ENCODE measurements at regions not wholly inside any gene's neighbourhood (a gene's known extent, or its start where the extent isn't known, plus 50 kb on each side); places are given as distances from the start of the nearest gene placed in this dataset.

DNA sequence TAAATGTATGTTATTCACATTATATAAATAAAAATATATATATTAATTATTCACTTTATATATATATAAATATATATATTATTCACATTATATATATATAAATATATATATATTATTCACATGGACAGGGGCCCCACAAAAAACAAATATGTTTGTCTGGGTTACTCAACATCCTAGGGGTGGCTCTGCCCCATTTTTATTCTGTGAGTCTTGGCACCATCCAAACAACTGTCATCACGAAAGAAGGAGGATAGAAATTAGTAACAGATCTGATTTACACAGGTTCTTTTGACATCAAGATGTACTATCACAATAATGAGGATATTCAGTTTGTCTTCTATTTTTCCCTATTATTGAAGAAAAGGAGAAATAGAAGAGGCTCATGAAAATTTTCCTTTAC, 187.3 kb downstream of the GPX5 start:
- peaks cover 12% of the 10 kb centered on the region in 2 donors for H3K27me3 ChIP-seq (ENCODE audit: control insufficient read depth in 1 of 2, insufficient read depth in 2 of 2, low read length in 2 of 2)
- H3K4me3 ChIP-seq (ENCODE audit: low read depth in 1 of 2, low read length in 2 of 2), result no peak overlapping the region
- no peak overlapping the region for H3K27ac ChIP-seq (ENCODE audit: low read depth, low read length)
- no peaks in the 10 kb centered on the region for H3K36me3 ChIP-seq (ENCODE audit: insufficient read depth, low read length)
- no peak overlapping the region for H3K9ac ChIP-seq (ENCODE audit: low read length)
- no peaks in the 10 kb centered on the region for H3K4me1 ChIP-seq (ENCODE audit: insufficient read depth, low read length)
- H3K9me3 ChIP-seq (ENCODE audit: low read length), result no peaks in the 10 kb centered on the region

DNA sequence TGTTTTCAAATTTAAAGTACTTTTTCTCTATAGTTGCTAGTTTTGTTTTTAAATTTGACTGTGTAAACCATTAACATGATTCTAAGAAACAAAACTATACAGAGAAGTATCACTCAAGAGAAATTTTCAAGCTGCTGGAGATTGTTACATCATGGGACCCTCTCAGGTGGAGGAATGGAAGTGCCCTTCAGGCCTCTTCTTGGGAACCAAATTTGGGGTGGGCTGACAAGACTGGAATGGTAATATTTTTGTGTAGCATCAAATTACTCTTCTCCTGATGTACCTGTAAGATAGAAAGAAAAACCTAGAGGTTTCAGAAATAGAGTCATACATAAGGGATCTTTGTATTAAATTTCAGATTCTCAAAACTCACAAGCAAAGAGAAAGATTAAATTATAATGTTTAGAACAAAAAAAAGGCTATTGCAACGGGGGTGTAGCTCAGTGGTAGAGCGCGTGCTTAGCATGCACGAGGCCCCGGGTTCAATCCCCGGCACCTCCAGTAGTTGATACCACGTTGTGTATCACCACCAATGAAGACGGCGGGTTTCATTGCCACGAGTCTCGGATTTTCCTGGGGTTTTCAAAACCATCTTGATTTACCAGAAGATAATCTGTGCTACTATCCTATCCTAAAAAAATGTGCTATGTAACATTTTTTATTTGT, 193.7 kb downstream of the GPX5 start:
- H3K4me3 ChIP-seq (ENCODE audit: low read depth in 1 of 2, low read length in 2 of 2), result no peak overlapping the region
- no peak overlapping the region for H3K9ac ChIP-seq (ENCODE audit: low read length)
- H3K9me3 ChIP-seq (ENCODE audit: low read length), result no peaks in the 10 kb centered on the region
- no peaks in the 10 kb centered on the region for H3K36me3 ChIP-seq (ENCODE audit: insufficient read depth, low read length)
- no peaks in the 10 kb centered on the region for H3K4me1 ChIP-seq (ENCODE audit: insufficient read depth, low read length)
- no peak overlapping the region for H3K27ac ChIP-seq (ENCODE audit: low read depth, low read length)
- peaks cover 7 to 18% of the 10 kb centered on the region in 2 donors for H3K27me3 ChIP-seq (ENCODE audit: control insufficient read depth in 1 of 2, insufficient read depth in 2 of 2, low read length in 2 of 2)

DNA sequence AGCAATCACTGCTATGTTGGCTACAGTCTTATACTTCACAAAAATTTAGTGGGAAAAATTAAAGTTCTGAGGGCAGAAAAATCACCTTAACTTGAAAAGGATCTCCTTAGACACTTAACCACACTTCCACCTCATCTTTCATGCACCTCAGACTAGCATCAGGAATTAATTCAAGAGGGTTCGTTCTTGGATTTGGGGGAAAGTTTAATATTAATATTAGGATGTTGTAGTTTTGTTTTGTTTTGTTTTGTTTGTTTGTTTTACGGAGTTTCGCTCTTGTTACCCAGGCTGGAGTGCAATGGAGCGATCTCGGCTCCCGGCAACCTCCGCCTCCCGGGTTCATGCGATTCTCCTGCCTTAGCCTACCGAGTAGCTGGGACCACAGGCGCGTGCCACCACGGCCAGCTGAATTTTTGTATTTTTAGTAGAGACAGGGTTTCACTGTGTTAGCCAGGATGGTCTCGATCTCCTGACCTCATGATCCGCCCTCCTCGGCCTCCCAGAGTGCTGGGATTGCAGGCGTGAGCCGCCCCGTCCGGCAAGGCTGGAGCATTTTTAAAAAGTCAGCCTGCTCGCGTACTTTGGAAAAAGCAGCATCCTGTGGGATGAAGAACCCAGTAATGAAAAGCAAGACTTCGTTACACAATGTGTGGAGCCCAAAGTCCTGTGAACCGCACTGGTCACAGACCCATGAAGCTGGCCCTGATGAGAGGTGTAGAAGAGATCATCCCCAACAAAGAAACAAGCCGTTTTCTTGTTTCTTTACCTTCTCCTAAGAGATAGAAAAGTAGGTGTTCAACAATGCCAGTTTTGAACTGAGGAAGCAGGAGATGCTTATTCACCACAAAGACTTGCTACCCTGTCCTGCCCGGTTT, 194.9 kb downstream of the GPX5 start:
- Histone ChIP-seq H3K4me1 (ENCODE audit: insufficient read depth, low read length) (no peaks in the 10 kb centered on the region), H3K27ac (ENCODE audit: low read depth, low read length) (no peak overlapping the region), H3K27me3 (ENCODE audit: control insufficient read depth in 1 of 2, insufficient read depth in 2 of 2, low read length in 2 of 2) (peaks cover 8 to 21% of the 10 kb centered on the region in 2 donors), H3K9ac (ENCODE audit: low read length) (no peak overlapping the region), H3K4me3 (ENCODE audit: low read depth in 1 of 2, low read length in 2 of 2) (no peak overlapping the region), H3K9me3 (ENCODE audit: low read length) (no peaks in the 10 kb centered on the region), H3K36me3 (ENCODE audit: insufficient read depth, low read length) (no peaks in the 10 kb centered on the region)

DNA sequence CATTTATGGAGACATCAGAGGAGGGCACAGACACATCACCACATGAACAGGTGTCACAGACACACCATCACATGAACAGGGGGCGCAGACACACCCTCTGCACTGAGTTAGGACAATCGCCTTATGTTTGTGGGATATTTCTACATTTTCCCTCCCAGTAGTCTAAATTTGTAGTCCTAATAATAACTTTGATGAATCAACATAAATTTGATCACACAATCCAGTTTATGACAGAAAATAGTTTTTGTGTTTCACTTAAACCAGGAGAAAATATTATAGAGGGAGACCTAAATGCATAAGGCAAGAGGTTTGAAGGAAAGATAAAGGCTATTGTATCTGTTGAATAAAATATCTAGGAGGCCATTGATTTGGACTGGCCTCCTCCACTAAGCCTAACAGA, 195.7 kb downstream of the GPX5 start:
- Histone ChIP-seq H3K36me3 (ENCODE audit: insufficient read depth, low read length) (no peaks in the 10 kb centered on the region), H3K9me3 (ENCODE audit: low read length) (no peaks in the 10 kb centered on the region), H3K9ac (ENCODE audit: low read length) (no peak overlapping the region), H3K27me3 (ENCODE audit: control insufficient read depth in 1 of 2, insufficient read depth in 2 of 2, low read length in 2 of 2) (peaks cover 8 to 26% of the 10 kb centered on the region in 2 donors), H3K4me3 (ENCODE audit: low read depth in 1 of 2, low read length in 2 of 2) (no peak overlapping the region), H3K4me1 (ENCODE audit: insufficient read depth, low read length) (no peaks in the 10 kb centered on the region), H3K27ac (ENCODE audit: low read depth, low read length) (no peak overlapping the region)

DNA sequence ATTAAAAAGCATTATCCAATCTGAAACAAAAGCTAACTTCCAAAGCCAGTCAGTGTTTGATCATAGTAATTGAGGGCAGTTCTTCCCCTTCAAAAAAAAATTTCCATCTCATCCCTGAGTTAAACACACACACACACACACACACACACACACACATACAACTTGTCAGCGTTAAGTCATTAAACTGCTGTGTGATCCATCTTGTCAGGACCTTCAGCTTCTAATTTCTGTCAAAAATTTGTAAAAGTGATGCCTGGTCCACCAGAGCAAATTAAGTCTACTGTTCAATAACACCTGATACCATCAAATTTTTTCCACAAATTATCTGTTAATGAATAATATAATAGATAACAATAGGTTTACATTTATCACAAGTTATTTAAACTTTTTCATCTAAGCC, 198.7 kb downstream of the GPX5 start:
- Histone ChIP-seq H3K4me1 (ENCODE audit: insufficient read depth, low read length) (no peaks in the 10 kb centered on the region), H3K4me3 (ENCODE audit: low read depth in 1 of 2, low read length in 2 of 2) (no peak overlapping the region), H3K27me3 (ENCODE audit: control insufficient read depth in 1 of 2, insufficient read depth in 2 of 2, low read length in 2 of 2) (peaks cover 8 to 31% of the 10 kb centered on the region in 2 donors), H3K9ac (ENCODE audit: low read length) (no peak overlapping the region), H3K36me3 (ENCODE audit: insufficient read depth, low read length) (no peaks in the 10 kb centered on the region), H3K27ac (ENCODE audit: low read depth, low read length) (no peak overlapping the region), H3K9me3 (ENCODE audit: low read length) (no peaks in the 10 kb centered on the region)

DNA sequence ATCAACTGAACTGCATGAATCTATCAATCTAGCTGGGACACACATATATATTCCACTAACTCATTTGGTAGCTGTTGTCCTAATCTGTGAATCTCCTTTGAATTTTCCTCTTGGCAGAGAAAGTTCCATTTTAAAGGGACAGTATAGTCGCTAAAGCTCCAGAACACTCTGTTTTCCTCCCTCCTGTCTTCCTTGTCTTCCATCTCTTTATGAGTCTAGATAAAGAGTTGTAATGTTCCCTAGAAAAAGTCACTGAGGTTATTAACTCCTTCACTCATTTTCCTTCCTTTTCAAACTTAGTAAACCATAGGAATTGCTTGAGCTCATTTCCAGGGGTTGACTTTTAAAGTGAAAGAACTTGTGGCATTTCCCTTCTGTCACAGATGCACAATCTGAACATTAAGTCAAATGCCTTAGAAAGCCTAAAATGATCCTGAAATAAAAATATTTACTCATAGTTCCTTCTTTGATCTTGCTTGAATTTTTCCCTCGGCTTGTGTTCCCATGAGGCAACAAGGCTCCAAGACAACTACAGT, 198.4 kb downstream of the TRIM27 start:
- H3K36me3 ChIP-seq (ENCODE audit: insufficient read depth, low read length), result no peaks in the 10 kb centered on the region
- H3K4me3 ChIP-seq (ENCODE audit: low read depth in 1 of 2, low read length in 2 of 2), result no peak overlapping the region
- no peak overlapping the region for H3K9ac ChIP-seq (ENCODE audit: low read length)
- no peaks in the 10 kb centered on the region for H3K9me3 ChIP-seq (ENCODE audit: low read length)
- no peaks in the 10 kb centered on the region for H3K4me1 ChIP-seq (ENCODE audit: insufficient read depth, low read length)
- no peak overlapping the region for H3K27ac ChIP-seq (ENCODE audit: low read depth, low read length)
- peaks cover 8 to 30% of the 10 kb centered on the region in 2 donors for H3K27me3 ChIP-seq (ENCODE audit: control insufficient read depth in 1 of 2, insufficient read depth in 2 of 2, low read length in 2 of 2)

DNA sequence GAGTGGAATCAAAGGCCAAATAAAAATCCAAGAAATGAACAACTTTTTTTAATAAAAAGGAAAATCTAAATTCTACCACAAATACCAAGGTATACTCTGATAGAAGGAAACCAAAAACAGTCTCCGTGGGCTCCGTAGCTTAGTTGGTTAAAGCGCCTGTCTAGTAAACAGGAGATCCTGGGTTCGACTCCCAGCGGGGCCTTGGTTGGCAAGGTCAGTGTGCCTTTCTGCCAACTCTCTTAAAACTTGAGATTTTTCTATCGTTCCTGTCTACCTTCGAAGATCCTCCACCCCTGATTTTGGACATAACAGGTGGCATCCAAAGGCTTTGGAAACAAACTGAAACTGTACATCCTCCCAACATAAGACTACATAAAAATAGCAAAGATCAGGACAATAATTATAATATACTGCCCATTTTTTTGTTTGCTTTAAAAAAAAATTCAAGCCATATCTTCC, 197.9 kb downstream of the TRIM27 start:
- Histone ChIP-seq H3K27ac (ENCODE audit: low read depth, low read length) (no peak overlapping the region), H3K36me3 (ENCODE audit: insufficient read depth, low read length) (no peaks in the 10 kb centered on the region), H3K9ac (ENCODE audit: low read length) (no peak overlapping the region), H3K9me3 (ENCODE audit: low read length) (no peaks in the 10 kb centered on the region), H3K27me3 (ENCODE audit: control insufficient read depth in 1 of 2, insufficient read depth in 2 of 2, low read length in 2 of 2) (peaks cover 8 to 24% of the 10 kb centered on the region in 2 donors), H3K4me3 (ENCODE audit: low read depth in 1 of 2, low read length in 2 of 2) (no peak overlapping the region), H3K4me1 (ENCODE audit: insufficient read depth, low read length) (no peaks in the 10 kb centered on the region)

DNA sequence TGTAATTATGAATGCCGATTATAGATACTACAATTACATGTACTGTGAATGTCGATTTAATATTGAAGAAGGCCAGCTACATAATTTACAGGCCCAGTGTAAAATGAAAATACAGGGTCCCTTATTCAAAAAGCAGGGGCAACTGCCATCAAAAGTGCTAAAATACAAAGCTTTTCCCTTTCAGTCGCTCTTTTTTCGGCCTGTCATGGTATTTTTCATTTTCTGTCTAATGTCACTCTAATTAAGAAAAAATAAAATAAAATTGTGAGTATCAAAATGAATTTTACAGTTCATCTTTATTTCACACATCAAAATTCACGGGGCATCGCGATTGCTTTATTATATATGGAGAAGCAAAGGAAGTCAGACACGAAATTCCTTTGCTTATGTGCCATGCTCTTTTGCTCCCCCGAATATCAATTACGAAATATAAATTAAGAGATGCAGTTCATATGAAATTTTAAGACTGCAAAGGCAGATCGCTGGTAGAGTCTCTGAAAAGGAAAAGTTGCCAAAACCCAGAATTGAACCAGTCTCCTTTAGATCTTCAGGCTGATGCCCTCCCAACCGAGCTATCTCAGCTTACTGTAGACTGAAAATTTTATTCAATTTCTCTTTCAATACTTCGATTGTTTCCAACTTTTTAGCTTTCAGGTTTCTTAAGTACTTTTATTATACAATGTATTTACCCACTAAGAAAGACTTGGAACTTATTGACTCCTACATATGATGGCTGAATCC, 197.0 kb downstream of the TRIM27 start:
- Histone ChIP-seq H3K4me3 (ENCODE audit: low read depth in 1 of 2, low read length in 2 of 2) (no peak overlapping the region), H3K36me3 (ENCODE audit: insufficient read depth, low read length) (no peaks in the 10 kb centered on the region), H3K27me3 (ENCODE audit: control insufficient read depth in 1 of 2, insufficient read depth in 2 of 2, low read length in 2 of 2) (peaks cover 8 to 19% of the 10 kb centered on the region in 2 donors), H3K9me3 (ENCODE audit: low read length) (no peaks in the 10 kb centered on the region), H3K4me1 (ENCODE audit: insufficient read depth, low read length) (no peaks in the 10 kb centered on the region), H3K27ac (ENCODE audit: low read depth, low read length) (no peak overlapping the region), H3K9ac (ENCODE audit: low read length) (no peak overlapping the region)

DNA sequence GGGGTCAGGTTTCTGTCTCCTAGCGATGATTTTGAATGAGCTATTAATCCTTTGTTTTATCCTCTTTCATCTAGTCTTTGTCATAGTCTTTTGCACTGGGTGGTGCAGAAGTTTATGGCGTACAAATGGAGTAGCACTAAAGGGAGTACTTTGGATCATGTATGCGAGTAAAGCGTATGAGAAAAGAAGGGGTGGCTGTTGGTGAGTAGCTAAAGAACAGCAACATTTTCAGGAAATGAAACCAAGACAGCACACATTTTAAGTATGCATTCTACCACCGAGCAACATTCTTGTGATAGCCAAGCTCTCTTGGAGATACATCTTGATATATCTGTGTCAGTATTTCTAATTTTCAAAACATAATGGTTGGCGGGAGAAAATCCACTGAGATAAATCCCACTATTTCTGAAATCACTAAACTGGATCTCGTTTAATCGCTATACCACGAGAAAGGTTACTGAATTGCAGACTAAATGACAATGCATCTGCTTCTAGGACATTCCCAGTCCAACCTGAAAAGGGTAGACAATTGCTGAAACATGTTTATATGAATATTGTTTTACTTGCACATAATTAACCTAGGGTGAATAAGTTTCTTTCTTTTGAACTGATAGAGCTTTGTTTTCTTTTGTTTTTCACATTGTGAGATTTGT, 196.1 kb downstream of the TRIM27 start:
- no peak overlapping the region for H3K4me3 ChIP-seq (ENCODE audit: low read depth in 1 of 2, low read length in 2 of 2)
- peaks cover 8 to 21% of the 10 kb centered on the region in 2 donors for H3K27me3 ChIP-seq (ENCODE audit: control insufficient read depth in 1 of 2, insufficient read depth in 2 of 2, low read length in 2 of 2)
- H3K9ac ChIP-seq (ENCODE audit: low read length), result no peak overlapping the region
- H3K36me3 ChIP-seq (ENCODE audit: insufficient read depth, low read length), result no peaks in the 10 kb centered on the region
- no peak overlapping the region for H3K27ac ChIP-seq (ENCODE audit: low read depth, low read length)
- H3K9me3 ChIP-seq (ENCODE audit: low read length), result no peaks in the 10 kb centered on the region
- H3K4me1 ChIP-seq (ENCODE audit: insufficient read depth, low read length), result no peaks in the 10 kb centered on the region

DNA sequence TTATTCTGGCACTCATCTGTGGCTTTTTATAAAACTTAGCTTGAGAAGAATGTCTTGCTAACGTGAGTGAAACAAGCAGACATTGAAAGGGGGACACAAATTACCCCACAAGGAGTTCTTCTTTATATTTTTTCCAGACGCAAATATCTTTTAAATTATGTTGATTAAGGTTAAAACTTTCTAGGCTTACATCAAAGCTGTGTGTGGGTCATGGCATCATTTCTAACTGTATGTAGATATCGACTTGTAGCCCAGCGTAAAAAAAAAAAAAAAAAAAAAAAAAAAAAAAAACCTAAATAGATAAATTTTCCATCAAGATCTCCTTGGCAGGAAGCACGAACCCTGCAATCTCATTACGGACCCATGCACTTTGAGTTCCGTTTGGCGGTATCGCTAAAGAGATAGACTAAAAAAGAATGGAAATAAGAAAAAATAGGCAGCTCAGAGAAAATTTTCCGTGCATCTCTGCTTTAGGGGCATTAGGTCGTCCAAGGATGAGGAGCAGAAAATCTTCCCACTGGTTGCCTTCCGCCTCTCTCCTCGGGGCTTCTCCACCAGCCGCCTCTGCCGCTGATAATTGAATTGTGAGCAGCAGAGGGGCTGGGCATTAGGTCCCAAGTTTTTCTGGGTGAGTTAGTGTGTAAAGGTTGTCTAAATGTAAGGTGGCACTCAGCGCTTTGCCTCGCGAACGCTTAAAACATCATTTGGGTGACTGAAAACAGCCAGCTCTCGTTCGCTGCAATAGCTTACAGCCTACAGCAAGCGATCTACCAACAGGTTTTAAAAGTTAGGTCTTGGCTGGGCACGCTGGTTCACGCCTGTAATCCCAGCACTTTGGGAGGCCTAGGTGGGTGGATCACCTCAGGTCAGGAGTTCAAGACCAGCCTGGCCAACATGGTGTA, 194.0 kb downstream of the TRIM27 start:
- H3K9me3 ChIP-seq (ENCODE audit: low read length), result peaks cover 9% of the 10 kb centered on the region
- H3K36me3 ChIP-seq (ENCODE audit: insufficient read depth, low read length), result no peaks in the 10 kb centered on the region
- H3K4me1 ChIP-seq (ENCODE audit: insufficient read depth, low read length), result no peaks in the 10 kb centered on the region
- H3K4me3 ChIP-seq (ENCODE audit: low read depth in 1 of 2, low read length in 2 of 2), result peak overlapping the region in 1 of 2 donors; percentile 68
- H3K27me3 ChIP-seq (ENCODE audit: control insufficient read depth in 1 of 2, insufficient read depth in 2 of 2, low read length in 2 of 2), result peaks cover 13 to 35% of the 10 kb centered on the region in 2 donors
- H3K27ac ChIP-seq (ENCODE audit: low read depth, low read length), result no peak overlapping the region
- no peak overlapping the region for H3K9ac ChIP-seq (ENCODE audit: low read length)

All from muscle layer of colon (tissue), 2 donors.